ENCODE measurements at regions not wholly inside any gene's neighbourhood (a gene's known extent, or its start where the extent isn't known, plus 50 kb on each side); places are given as distances from the start of the nearest gene placed in this dataset.

DNA sequence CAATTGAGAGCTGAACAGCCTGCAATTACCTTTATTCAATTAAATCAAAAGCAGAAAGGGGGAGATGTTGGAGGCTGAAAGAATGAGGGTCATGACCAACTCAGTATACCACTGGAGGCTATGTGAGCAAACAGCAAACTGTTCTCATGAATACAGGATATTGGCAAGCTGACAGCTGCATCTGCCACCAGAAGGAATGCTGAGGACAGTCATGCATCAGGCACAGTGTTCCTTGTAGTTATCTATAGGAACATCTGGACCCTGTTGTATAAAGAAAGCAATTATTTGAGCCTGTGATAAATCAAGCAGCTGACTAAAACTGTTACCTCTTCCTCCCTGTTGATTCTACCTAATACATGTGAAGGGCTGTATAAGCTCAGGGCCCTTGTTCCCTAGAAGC is 2064.6 kb downstream of the TP53TG3F start:
- H3K36me3 ChIP-seq (ENCODE audit: insufficient read depth, low read length): no peaks in the 10 kb centered on the region
- no peak overlapping the region for H3K4me2 ChIP-seq (ENCODE audit: low read length)
- no peaks in the 10 kb centered on the region for H3K27me3 Mint-ChIP-seq (ENCODE audit: low read depth, unreplicated experiment)
- no peak overlapping the region for H2AFZ ChIP-seq (ENCODE audit: low read depth, low read length)
- no peak overlapping the region for H3K9ac ChIP-seq (ENCODE audit: low read length)
- no peak overlapping the region for H3K27ac ChIP-seq (ENCODE audit: low read depth, low read length)
- H3K4me1 ChIP-seq (ENCODE audit: insufficient read depth, low read length): no peaks in the 10 kb centered on the region
- H4K20me1 ChIP-seq (ENCODE audit: insufficient read depth, low read length): no peaks in the 10 kb centered on the region
- H3K79me2 ChIP-seq (ENCODE audit: insufficient read depth, low read length): no peaks in the 10 kb centered on the region
- peaks cover 16% of the 10 kb centered on the region for H3K9me3 Mint-ChIP-seq (ENCODE audit: unreplicated experiment)
- no peak overlapping the region for H3K4me3 Mint-ChIP-seq (ENCODE audit: unreplicated experiment)
- H3K27ac Mint-ChIP-seq (ENCODE audit: unreplicated experiment): no peak overlapping the region
- peaks cover 22% of the 10 kb centered on the region for H3K9me3 ChIP-seq (ENCODE audit: insufficient read depth, low read depth, low read length)
- TF ChIP-seq EZH2 (IDR thresholded peaks at IDR 0.05; ENCODE audit: insufficient read depth, low read length): no peak
- TF ChIP-seq, protein P1, sequence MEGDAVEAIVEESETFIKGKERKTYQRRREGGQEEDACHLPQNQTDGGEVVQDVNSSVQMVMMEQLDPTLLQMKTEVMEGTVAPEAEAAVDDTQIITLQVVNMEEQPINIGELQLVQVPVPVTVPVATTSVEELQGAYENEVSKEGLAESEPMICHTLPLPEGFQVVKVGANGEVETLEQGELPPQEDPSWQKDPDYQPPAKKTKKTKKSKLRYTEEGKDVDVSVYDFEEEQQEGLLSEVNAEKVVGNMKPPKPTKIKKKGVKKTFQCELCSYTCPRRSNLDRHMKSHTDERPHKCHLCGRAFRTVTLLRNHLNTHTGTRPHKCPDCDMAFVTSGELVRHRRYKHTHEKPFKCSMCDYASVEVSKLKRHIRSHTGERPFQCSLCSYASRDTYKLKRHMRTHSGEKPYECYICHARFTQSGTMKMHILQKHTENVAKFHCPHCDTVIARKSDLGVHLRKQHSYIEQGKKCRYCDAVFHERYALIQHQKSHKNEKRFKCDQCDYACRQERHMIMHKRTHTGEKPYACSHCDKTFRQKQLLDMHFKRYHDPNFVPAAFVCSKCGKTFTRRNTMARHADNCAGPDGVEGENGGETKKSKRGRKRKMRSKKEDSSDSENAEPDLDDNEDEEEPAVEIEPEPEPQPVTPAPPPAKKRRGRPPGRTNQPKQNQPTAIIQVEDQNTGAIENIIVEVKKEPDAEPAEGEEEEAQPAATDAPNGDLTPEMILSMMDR (IDR thresholded peaks at IDR 0.05; ENCODE audit: insufficient read depth, low read depth, low read length): no peak
- no peak overlapping the region for H3K4me3 ChIP-seq (ENCODE audit: insufficient read depth, low read depth, low read length)
- FAIRE-seq: no peak
- no peak for DNase-seq (ENCODE audit: low read depth)
- H3K4me1 Mint-ChIP-seq (ENCODE audit: low read depth, unreplicated experiment): no peaks in the 10 kb centered on the region
- H3K36me3 Mint-ChIP-seq (ENCODE audit: low read depth, unreplicated experiment): no peaks in the 10 kb centered on the region
- H3K27me3 ChIP-seq (ENCODE audit: insufficient read depth, low read length): no peaks in the 10 kb centered on the region

DNA sequence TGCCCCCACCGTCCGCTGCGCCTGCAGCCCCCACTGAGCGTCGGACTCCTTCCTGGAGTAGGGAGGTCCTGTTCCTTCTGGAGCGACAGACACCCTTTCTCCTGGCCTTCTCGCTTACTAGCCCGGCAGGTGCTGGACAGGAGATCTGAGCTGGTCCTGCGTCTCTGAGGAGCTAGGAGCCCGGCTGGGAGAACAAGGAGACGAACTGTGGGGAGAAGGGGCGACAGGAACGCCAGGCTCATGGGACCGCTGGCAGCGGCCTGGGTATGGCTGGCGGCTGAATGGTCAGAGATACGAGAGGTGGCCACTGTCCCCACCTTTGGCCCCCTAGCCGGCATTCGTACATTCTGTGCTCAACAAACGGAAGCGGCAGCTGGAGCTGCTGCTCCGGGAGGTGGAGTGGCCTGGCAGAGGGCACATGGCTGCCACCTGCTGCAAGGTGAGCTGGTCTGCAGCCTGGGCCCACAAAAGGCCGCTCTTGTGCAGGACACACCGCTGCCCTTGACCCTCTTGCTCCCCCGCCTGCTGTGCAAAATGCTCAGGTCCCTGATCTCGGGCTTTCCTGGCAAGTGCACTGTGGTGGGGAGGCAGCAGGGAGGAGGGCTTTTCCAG is 2066.7 kb downstream of the TP53TG3F start:
- TF ChIP-seq EZH2 (IDR thresholded peaks at IDR 0.05; ENCODE audit: insufficient read depth, low read length): no peak
- TF ChIP-seq, protein P1 (IDR thresholded peaks at IDR 0.05; ENCODE audit: insufficient read depth, low read depth, low read length): no peak
- no peak for FAIRE-seq
- Histone ChIP-seq H2AFZ (ENCODE audit: low read depth, low read length) (no peak overlapping the region), H3K36me3 (ENCODE audit: insufficient read depth, low read length) (no peaks in the 10 kb centered on the region), H3K27me3 (ENCODE audit: insufficient read depth, low read length) (no peaks in the 10 kb centered on the region), H3K4me2 (ENCODE audit: low read length) (no peak overlapping the region), H4K20me1 (ENCODE audit: insufficient read depth, low read length) (no peaks in the 10 kb centered on the region), H3K79me2 (ENCODE audit: insufficient read depth, low read length) (no peaks in the 10 kb centered on the region), H3K9ac (ENCODE audit: low read length) (no peak overlapping the region), H3K27ac (ENCODE audit: low read depth, low read length) (no peak overlapping the region), H3K4me3 (ENCODE audit: insufficient read depth, low read depth, low read length) (no peak overlapping the region), H3K9me3 (ENCODE audit: insufficient read depth, low read depth, low read length) (peaks cover 20% of the 10 kb centered on the region), H3K4me1 (ENCODE audit: insufficient read depth, low read length) (no peaks in the 10 kb centered on the region)
- H3K36me3 Mint-ChIP-seq (ENCODE audit: low read depth, unreplicated experiment): no peaks in the 10 kb centered on the region
- H3K4me3 Mint-ChIP-seq (ENCODE audit: unreplicated experiment): no peak overlapping the region
- no peaks in the 10 kb centered on the region for H3K27me3 Mint-ChIP-seq (ENCODE audit: low read depth, unreplicated experiment)
- DNase-seq (ENCODE audit: low read depth): no peak
- H3K4me1 Mint-ChIP-seq (ENCODE audit: low read depth, unreplicated experiment): no peaks in the 10 kb centered on the region
- peaks cover 16% of the 10 kb centered on the region for H3K9me3 Mint-ChIP-seq (ENCODE audit: unreplicated experiment)
- no peak overlapping the region for H3K27ac Mint-ChIP-seq (ENCODE audit: unreplicated experiment)

DNA sequence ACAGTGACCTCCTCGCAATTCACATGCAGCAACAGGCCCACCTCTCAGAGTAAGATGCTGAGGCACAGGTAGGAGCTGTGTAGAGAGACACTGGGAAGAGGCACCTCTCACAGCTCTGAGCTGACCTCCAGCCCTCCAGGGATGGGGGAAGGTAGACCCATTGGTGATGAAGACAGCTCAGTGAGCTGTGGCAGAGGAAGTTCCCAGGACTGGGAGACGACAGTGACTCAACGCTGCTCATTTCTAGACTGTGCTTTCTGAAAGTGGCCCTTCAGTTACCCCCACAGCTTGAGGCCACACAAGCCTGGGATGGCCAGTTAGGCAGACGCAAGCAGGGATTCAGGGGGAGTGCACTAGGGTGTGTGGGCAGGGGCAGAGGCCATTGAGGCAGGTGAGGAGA is 2073.2 kb downstream of the TP53TG3F start:
- H3K79me2 ChIP-seq (ENCODE audit: insufficient read depth, low read length): no peaks in the 10 kb centered on the region
- H3K9me3 ChIP-seq (ENCODE audit: insufficient read depth, low read depth, low read length): peaks cover 11% of the 10 kb centered on the region
- H2AFZ ChIP-seq (ENCODE audit: low read depth, low read length): no peak overlapping the region
- H3K4me1 Mint-ChIP-seq (ENCODE audit: low read depth, unreplicated experiment): no peaks in the 10 kb centered on the region
- H3K9me3 Mint-ChIP-seq (ENCODE audit: unreplicated experiment): peaks cover 11% of the 10 kb centered on the region
- H3K27me3 Mint-ChIP-seq (ENCODE audit: low read depth, unreplicated experiment): no peaks in the 10 kb centered on the region
- H3K4me2 ChIP-seq (ENCODE audit: low read length): no peak overlapping the region
- DNase-seq (ENCODE audit: low read depth) (no peak), FAIRE-seq (no peak)
- H3K27ac Mint-ChIP-seq (ENCODE audit: unreplicated experiment): no peak overlapping the region
- H3K4me3 Mint-ChIP-seq (ENCODE audit: unreplicated experiment): no peak overlapping the region
- H3K4me3 ChIP-seq (ENCODE audit: insufficient read depth, low read depth, low read length): no peak overlapping the region
- H3K9ac ChIP-seq (ENCODE audit: low read length): no peak overlapping the region
- H3K27me3 ChIP-seq (ENCODE audit: insufficient read depth, low read length): no peaks in the 10 kb centered on the region
- no peaks in the 10 kb centered on the region for H3K36me3 ChIP-seq (ENCODE audit: insufficient read depth, low read length)
- no peak overlapping the region for H3K27ac ChIP-seq (ENCODE audit: low read depth, low read length)
- no peak for TF ChIP-seq EZH2 (IDR thresholded peaks at IDR 0.05; ENCODE audit: insufficient read depth, low read length)
- TF ChIP-seq, protein P1 (IDR thresholded peaks at IDR 0.05; ENCODE audit: insufficient read depth, low read depth, low read length): no peak
- H3K4me1 ChIP-seq (ENCODE audit: insufficient read depth, low read length): no peaks in the 10 kb centered on the region
- no peaks in the 10 kb centered on the region for H4K20me1 ChIP-seq (ENCODE audit: insufficient read depth, low read length)
- no peaks in the 10 kb centered on the region for H3K36me3 Mint-ChIP-seq (ENCODE audit: low read depth, unreplicated experiment)

Data from astrocyte (in vitro differentiated cells and primary cell).